CD14-positive monocyte (primary cell): ENCODE measurements at regions not wholly inside any gene's neighbourhood (a gene's known extent, or its start where the extent isn't known, plus 50 kb on each side); places are given as distances from the start of the nearest gene placed in this dataset.

Experiments
- DNase-seq, 3 donors: peaks; one replicate each; pipeline ENCODE4 v3.0.0-alpha.2; 2011 to 2022
- H2AFZ ChIP-seq: 2 replicates; pipeline ENCODE4 v1.6.0; 2012; ENCODE audit warnings: mild to moderate bottlenecking, low read depth, low read length, inconsistent platforms; ENCODE audit not compliant: insufficient read depth, poor library complexity, severe bottlenecking
- H3K27ac ChIP-seq, 2 donors: 1 replicate in 1 of 2; 2 replicates in 1 of 2; pipeline ENCODE4 v1.5.1; 2012 to 2013; ENCODE audit warnings: low read length in 2 of 2, control low read depth in 1 of 2, inconsistent platforms in 1 of 2, low read depth in 1 of 2, mild to moderate bottlenecking in 1 of 2
- H3K27me3 ChIP-seq, 2 donors: one replicate each; pipeline versions ENCODE4 v1.6.0 to v1.6.1; 2011 to 2013; ENCODE audit warnings: low read length in 2 of 2; ENCODE audit not compliant: control insufficient read depth in 2 of 2, insufficient read depth in 2 of 2
- H3K36me3 ChIP-seq, 2 donors: replicated peaks in 1 of 2; 1 replicate in 1 of 2; 2 replicates in 1 of 2; pipeline versions ENCODE4 v1.5.1 to v1.6.1; 2012 to 2013; ENCODE audit warnings: low read length in 2 of 2, control low read depth in 1 of 2, inconsistent platforms in 1 of 2, mild to moderate bottlenecking in 1 of 2; ENCODE audit not compliant: insufficient read depth in 2 of 2, control insufficient read depth in 1 of 2
- H3K4me1 ChIP-seq, 2 donors: 1 replicate in 1 of 2; 2 replicates in 1 of 2; pipeline versions ENCODE4 v1.5.1 to v1.6.1; 2012 to 2013; ENCODE audit warnings: low read length in 2 of 2, control low read depth in 1 of 2, inconsistent platforms in 1 of 2, mild to moderate bottlenecking in 1 of 2, moderate library complexity in 1 of 2; ENCODE audit not compliant: insufficient read depth in 2 of 2, control insufficient read depth in 1 of 2
- H3K4me2 ChIP-seq: replicated peaks from 2 replicates; pipeline ENCODE3; 2012; ENCODE audit warnings: low read length, moderate library complexity, mild to moderate bottlenecking; ENCODE audit not compliant: poor library complexity, severe bottlenecking; ENCODE audit errors: extremely low read depth
- H3K4me3 ChIP-seq, 3 experiments: fragments of 200-600 bp in 1 of 3; sonication (generic) in 1 of 3; replicated peaks in 1 of 3; 1 replicate in 2 of 3; 2 replicates in 1 of 3; pipeline ENCODE4 v1.5.1; 2011 to 2013; ENCODE audit warnings: low read length in 3 of 3, mild to moderate bottlenecking in 3 of 3, control low read depth in 2 of 3, low read depth in 2 of 3, inconsistent platforms in 1 of 3, moderate library complexity in 1 of 3
- H3K79me2 ChIP-seq: 2 replicates; pipeline ENCODE4 v1.6.0; 2012; ENCODE audit warnings: mild to moderate bottlenecking, control low read depth, inconsistent platforms, low read length, moderate library complexity; ENCODE audit not compliant: insufficient read depth
- H3K9ac ChIP-seq: 2 replicates; pipeline ENCODE4 v1.6.0; 2017; ENCODE audit warnings: low read length, mild to moderate bottlenecking; ENCODE audit not compliant: insufficient read depth, poor library complexity, severe bottlenecking
- H3K9me3 ChIP-seq, 2 donors: replicated peaks in 1 of 2; 1 replicate in 1 of 2; 2 replicates in 1 of 2; pipeline versions ENCODE4 v1.5.1 to v1.6.1; 2012 to 2013; ENCODE audit warnings: low read length in 2 of 2, control low read depth in 1 of 2; ENCODE audit not compliant: control insufficient read depth in 1 of 2, insufficient read depth in 1 of 2
- H4K20me1 ChIP-seq: 2 replicates; pipeline ENCODE4 v1.6.0; 2012; ENCODE audit warnings: mild to moderate bottlenecking, low read length, control low read depth, moderate library complexity; ENCODE audit not compliant: insufficient read depth
- H3K27ac Mint-ChIP-seq, 7 donors: one replicate each; pipeline ENCODE4 v1.8.0; 2020; ENCODE audit warnings: mild to moderate bottlenecking in 7 of 7, mixed read lengths in 7 of 7, moderate library complexity in 6 of 7, inconsistent platforms in 2 of 7
- H3K27me3 Mint-ChIP-seq, 3 donors: one replicate each; pipeline ENCODE4 v1.8.0; 2021 to 2022; ENCODE audit warnings: low read depth in 3 of 3, mild to moderate bottlenecking in 3 of 3, mixed read lengths in 3 of 3, moderate library complexity in 3 of 3, inconsistent platforms in 1 of 3
- H3K36me3 Mint-ChIP-seq, 2 donors: one replicate each; pipeline ENCODE4 v1.8.0; 2020; ENCODE audit warnings: mixed read lengths in 2 of 2, inconsistent platforms in 1 of 2, mild to moderate bottlenecking in 1 of 2
- H3K4me1 Mint-ChIP-seq: one replicate; pipeline ENCODE4 v1.8.0; 2020; ENCODE audit warnings: mild to moderate bottlenecking, mixed read lengths
- H3K4me3 Mint-ChIP-seq, 2 donors: one replicate each; pipeline ENCODE4 v1.8.0; 2020; ENCODE audit warnings: mild to moderate bottlenecking in 2 of 2, mixed read lengths in 2 of 2, moderate library complexity in 1 of 2
- H3K9me3 Mint-ChIP-seq, 7 donors: one replicate each; pipeline ENCODE4 v1.8.0; 2020 to 2022; ENCODE audit warnings: mixed read lengths in 7 of 7, mild to moderate bottlenecking in 6 of 7, moderate library complexity in 6 of 7, inconsistent platforms in 2 of 7
- CTCF ChIP-seq: fragments of 200-600 bp; IDR thresholded peaks from one replicate; pipeline ENCODE4 v1.8.0; 2022; ENCODE audit warnings: antibody characterized with exemption, mild to moderate bottlenecking
- WGBS: methylation state at CpG from one replicate; pipeline ENCODE4 v1.1.5; 2013; ENCODE audit warnings: missing lambda C conversion rate; ENCODE audit not compliant: insufficient coverage; 5-methylcytosine and 5-hydroxymethylcytosine counted together
- intact Hi-C, 2 donors: fragments of 100-400 bp; cut with micrococcal nuclease; formaldehyde crosslinking; loops; one replicate each; pipeline versions ENCODE4 v1.15.0 to v1.15.1; 2023

DNA sequence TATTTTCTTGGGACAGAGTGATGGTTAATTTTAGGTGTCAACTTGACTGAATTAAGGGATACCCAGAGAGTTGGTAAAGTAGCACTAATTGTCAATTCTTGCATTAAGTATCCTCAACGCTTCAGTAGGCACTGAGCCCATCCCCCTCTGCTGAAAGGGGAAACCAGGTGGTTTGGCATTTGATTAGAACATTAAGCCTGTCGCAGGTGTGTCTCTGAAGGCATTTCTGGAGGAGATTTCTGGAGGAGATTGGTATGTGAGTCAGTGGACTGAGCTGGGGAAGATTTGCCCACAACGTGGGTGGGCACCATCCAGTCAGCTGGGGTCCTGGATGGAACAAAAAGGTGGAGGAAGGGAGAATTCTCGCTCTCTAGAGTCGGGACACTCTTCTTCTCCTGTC, 119.8 kb downstream of the RFX6 start:
- intact Hi-C loops = no loop called here
- H3K9ac ChIP-seq = no peak overlapping the region
- H3K4me1 ChIP-seq = no peaks in the 10 kb centered on the region
- no peaks in the 10 kb centered on the region for H3K9me3 ChIP-seq
- Mint-ChIP-seq H3K36me3 (no peaks in the 10 kb centered on the region), H3K4me1 (no peaks in the 10 kb centered on the region), H3K9me3 (peaks cover 0 to 2% (median 0%) of the 10 kb centered on the region in 7 donors), H3K27me3 (peaks cover 0 to 3% (median 2%) of the 10 kb centered on the region in 3 donors), H3K27ac (no peak overlapping the region), H3K4me3 (no peak overlapping the region)
- DNase-seq = no peak
- H3K36me3 ChIP-seq = no peaks in the 10 kb centered on the region
- no peak overlapping the region for H3K4me2 ChIP-seq
- H4K20me1 ChIP-seq = no peaks in the 10 kb centered on the region
- no peak overlapping the region for H2AFZ ChIP-seq
- no peaks in the 10 kb centered on the region for H3K79me2 ChIP-seq
- no peaks in the 10 kb centered on the region for H3K27me3 ChIP-seq
- H3K27ac ChIP-seq = no peak overlapping the region
- no peak for TF ChIP-seq CTCF
- WGBS = 83% methylated on average over 5 of the region's 5 CpGs
- H3K4me3 ChIP-seq = no peak overlapping the region

DNA sequence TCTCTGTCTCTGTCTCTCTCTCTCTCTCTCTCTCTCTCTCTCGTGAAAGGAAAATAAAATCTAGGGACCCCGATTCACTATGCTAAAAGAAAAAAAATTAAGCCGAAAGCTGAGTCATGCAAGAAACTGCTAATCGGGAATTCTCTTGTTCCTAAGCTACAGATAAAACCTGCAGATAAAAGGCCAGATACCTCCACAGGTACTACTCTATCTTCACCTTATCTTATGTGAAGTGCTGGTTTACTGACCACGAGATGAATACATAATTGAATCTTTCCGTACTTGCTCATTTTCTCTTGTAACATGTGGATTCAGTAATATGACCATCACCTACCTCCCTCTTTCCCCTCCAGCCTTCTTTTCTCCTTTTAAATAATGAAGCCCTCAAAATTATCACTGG, 120.5 kb downstream of the RFX6 start:
- no peak for TF ChIP-seq CTCF
- H3K36me3 ChIP-seq = no peaks in the 10 kb centered on the region
- Mint-ChIP-seq H3K27me3 (peaks cover 0 to 3% (median 2%) of the 10 kb centered on the region in 3 donors), H3K4me1 (no peaks in the 10 kb centered on the region), H3K36me3 (no peaks in the 10 kb centered on the region), H3K4me3 (no peak overlapping the region), H3K9me3 (peaks cover 0 to 2% (median 0%) of the 10 kb centered on the region in 7 donors), H3K27ac (no peak overlapping the region)
- intact Hi-C loops = no loop called here
- no peaks in the 10 kb centered on the region for H3K79me2 ChIP-seq
- no peak overlapping the region for H3K4me2 ChIP-seq
- H3K27ac ChIP-seq = no peak overlapping the region
- H3K9me3 ChIP-seq = no peaks in the 10 kb centered on the region
- no peaks in the 10 kb centered on the region for H4K20me1 ChIP-seq
- no peak overlapping the region for H3K9ac ChIP-seq
- no peak overlapping the region for H3K4me3 ChIP-seq
- no peak overlapping the region for H2AFZ ChIP-seq
- no peaks in the 10 kb centered on the region for H3K4me1 ChIP-seq
- no peak for DNase-seq
- no peaks in the 10 kb centered on the region for H3K27me3 ChIP-seq
- WGBS = 94% methylated on average over 2 of the region's 6 CpGs
